Activated T-cell treated with anti-CD3 and anti-CD28 coated beads, Interleukin-2, amount 50 U/mL, for 48 hours (primary cell): ENCODE measurements at regions not wholly inside any gene's neighbourhood (a gene's known extent, or its start where the extent isn't known, plus 50 kb on each side); places are given as distances from the start of the nearest gene placed in this dataset.

Experiments
- DNase-seq, 2 experiments: peaks; one replicate each; pipeline ENCODE4 v3.0.0-alpha.2; 2020

- no peak for DNase-seq
Measured at GRCh38 chr16:51343411-51343810, 192.3 kb upstream of the SALL1 start.

GRCh38 chr16:51341204-51341603 is 190.1 kb upstream of the SALL1 start:
- no peak for DNase-seq

- DNase-seq = no peak
Measured at GRCh38 chr16:51337662-51338061, 186.6 kb upstream of the SALL1 start.

GRCh38 chr16:51328733-51329132 is 177.7 kb upstream of the SALL1 start:
- no peak for DNase-seq

GRCh38 chr16:51327001-51327400 is 175.9 kb upstream of the SALL1 start:
- DNase-seq = no peak

- DNase-seq = no peak
Measured at GRCh38 chr16:51326131-51326856, 175.2 kb upstream of the SALL1 start.

GRCh38 chr16:51321251-51321650 is 170.2 kb upstream of the SALL1 start:
- no peak for DNase-seq

GRCh38 chr16:51317575-51317974 is 166.5 kb upstream of the SALL1 start:
- DNase-seq = no peak

GRCh38 chr16:51313198-51313597 is 162.1 kb upstream of the SALL1 start:
- DNase-seq = no peak

- DNase-seq = no peak
Measured at GRCh38 chr16:51312363-51313150, 161.5 kb upstream of the SALL1 start.

- no peak for DNase-seq
Measured at GRCh38 chr16:51310159-51310558, 159.1 kb upstream of the SALL1 start.

- DNase-seq = no peak
Measured at GRCh38 chr16:51306886-51307595, 156.0 kb upstream of the SALL1 start.

- DNase-seq = no peak
Measured at GRCh38 chr16:51306116-51306515, 155.0 kb upstream of the SALL1 start.

GRCh38 chr16:51305337-51305736 is 154.3 kb upstream of the SALL1 start:
- no peak for DNase-seq

GRCh38 chr16:51302042-51302441 is 151.0 kb upstream of the SALL1 start:
- DNase-seq = no peak

GRCh38 chr16:51298800-51299199 is 147.7 kb upstream of the SALL1 start:
- DNase-seq = no peak

GRCh38 chr16:51290442-51291285 is 139.6 kb upstream of the SALL1 start:
- no peak for DNase-seq

GRCh38 chr16:51289336-51289735 is 138.3 kb upstream of the SALL1 start:
- no peak for DNase-seq

- no peak for DNase-seq
Measured at GRCh38 chr16:51287121-51287755, 136.2 kb upstream of the SALL1 start.

- DNase-seq = no peak
Measured at GRCh38 chr16:51286272-51286671, 135.2 kb upstream of the SALL1 start.

- no peak for DNase-seq
Measured at GRCh38 chr16:51276336-51276735, 125.3 kb upstream of the SALL1 start.

GRCh38 chr16:51272420-51272819 is 121.3 kb upstream of the SALL1 start:
- no peak for DNase-seq
